H1 (cell line): ENCODE measurements at regions not wholly inside any gene's neighbourhood (a gene's known extent, or its start where the extent isn't known, plus 50 kb on each side); places are given as distances from the start of the nearest gene placed in this dataset.

Source experiments
- EP300 ChIP-seq, 2 experiments: IDR thresholded peaks; 1 replicate in 1 of 2; 2 replicates in 1 of 2; pipeline ENCODE4 v1.6.1; 2011 to 2012; ENCODE audit warnings: low read depth in 2 of 2, low read length in 2 of 2, mild to moderate bottlenecking in 2 of 2, borderline replicate concordance in 1 of 2, inconsistent platforms in 1 of 2, moderate library complexity in 1 of 2
- EZH2 ChIP-seq: fragments of 200-600 bp; sonication (generic); IDR thresholded peaks from 2 replicates; pipeline ENCODE4 v1.7.1; 2012; ENCODE audit warnings: low read depth, mild to moderate bottlenecking, moderate library complexity, low read length, inconsistent platforms; ENCODE audit not compliant: severe bottlenecking
- POLR2AphosphoS5 ChIP-seq: IDR thresholded peaks from 2 replicates; pipeline ENCODE4 v1.6.1; 2011; ENCODE audit warnings: low read depth, low read length
- YY1 ChIP-seq: IDR thresholded peaks from 2 replicates; pipeline ENCODE4 v1.6.1; 2011; ENCODE audit warnings: low read depth, mild to moderate bottlenecking, low read length
- TF ChIP-seq, protein P1 (sequence below): fragments of 300-600 bp; sonication (generic); IDR thresholded peaks from 2 replicates; pipeline ENCODE4 v1.7.1; 2012; ENCODE audit warnings: low read length, moderate library complexity, mild to moderate bottlenecking, inconsistent platforms; ENCODE audit not compliant: insufficient replicate concordance
- TF ChIP-seq, protein P2 (sequence below): IDR thresholded peaks from 2 replicates; pipeline ENCODE4 v1.6.1; 2011; ENCODE audit warnings: low read depth, mild to moderate bottlenecking, low read length; ENCODE audit not compliant: insufficient read depth

DNA sequence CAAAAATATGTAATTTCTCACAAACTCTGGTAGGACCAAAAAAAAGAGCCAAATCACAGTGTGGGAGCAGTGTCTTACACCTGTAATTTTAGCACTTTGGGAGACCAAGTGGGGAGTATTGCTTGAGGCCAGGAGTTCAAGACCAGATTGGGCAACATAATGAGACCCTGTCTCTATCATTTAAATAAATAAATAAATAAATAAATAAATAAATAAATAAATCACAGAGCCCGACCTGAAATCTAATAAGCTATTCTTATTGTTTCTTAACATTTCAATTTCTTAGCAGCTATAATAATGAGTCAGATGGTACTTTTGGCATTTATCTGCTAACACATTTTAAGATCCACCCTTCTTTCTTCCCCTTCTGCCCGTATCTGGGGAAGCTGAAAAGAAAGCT, 1229.6 kb downstream of the SUCLG1 start (continued):
- TF ChIP-seq, protein P1, sequence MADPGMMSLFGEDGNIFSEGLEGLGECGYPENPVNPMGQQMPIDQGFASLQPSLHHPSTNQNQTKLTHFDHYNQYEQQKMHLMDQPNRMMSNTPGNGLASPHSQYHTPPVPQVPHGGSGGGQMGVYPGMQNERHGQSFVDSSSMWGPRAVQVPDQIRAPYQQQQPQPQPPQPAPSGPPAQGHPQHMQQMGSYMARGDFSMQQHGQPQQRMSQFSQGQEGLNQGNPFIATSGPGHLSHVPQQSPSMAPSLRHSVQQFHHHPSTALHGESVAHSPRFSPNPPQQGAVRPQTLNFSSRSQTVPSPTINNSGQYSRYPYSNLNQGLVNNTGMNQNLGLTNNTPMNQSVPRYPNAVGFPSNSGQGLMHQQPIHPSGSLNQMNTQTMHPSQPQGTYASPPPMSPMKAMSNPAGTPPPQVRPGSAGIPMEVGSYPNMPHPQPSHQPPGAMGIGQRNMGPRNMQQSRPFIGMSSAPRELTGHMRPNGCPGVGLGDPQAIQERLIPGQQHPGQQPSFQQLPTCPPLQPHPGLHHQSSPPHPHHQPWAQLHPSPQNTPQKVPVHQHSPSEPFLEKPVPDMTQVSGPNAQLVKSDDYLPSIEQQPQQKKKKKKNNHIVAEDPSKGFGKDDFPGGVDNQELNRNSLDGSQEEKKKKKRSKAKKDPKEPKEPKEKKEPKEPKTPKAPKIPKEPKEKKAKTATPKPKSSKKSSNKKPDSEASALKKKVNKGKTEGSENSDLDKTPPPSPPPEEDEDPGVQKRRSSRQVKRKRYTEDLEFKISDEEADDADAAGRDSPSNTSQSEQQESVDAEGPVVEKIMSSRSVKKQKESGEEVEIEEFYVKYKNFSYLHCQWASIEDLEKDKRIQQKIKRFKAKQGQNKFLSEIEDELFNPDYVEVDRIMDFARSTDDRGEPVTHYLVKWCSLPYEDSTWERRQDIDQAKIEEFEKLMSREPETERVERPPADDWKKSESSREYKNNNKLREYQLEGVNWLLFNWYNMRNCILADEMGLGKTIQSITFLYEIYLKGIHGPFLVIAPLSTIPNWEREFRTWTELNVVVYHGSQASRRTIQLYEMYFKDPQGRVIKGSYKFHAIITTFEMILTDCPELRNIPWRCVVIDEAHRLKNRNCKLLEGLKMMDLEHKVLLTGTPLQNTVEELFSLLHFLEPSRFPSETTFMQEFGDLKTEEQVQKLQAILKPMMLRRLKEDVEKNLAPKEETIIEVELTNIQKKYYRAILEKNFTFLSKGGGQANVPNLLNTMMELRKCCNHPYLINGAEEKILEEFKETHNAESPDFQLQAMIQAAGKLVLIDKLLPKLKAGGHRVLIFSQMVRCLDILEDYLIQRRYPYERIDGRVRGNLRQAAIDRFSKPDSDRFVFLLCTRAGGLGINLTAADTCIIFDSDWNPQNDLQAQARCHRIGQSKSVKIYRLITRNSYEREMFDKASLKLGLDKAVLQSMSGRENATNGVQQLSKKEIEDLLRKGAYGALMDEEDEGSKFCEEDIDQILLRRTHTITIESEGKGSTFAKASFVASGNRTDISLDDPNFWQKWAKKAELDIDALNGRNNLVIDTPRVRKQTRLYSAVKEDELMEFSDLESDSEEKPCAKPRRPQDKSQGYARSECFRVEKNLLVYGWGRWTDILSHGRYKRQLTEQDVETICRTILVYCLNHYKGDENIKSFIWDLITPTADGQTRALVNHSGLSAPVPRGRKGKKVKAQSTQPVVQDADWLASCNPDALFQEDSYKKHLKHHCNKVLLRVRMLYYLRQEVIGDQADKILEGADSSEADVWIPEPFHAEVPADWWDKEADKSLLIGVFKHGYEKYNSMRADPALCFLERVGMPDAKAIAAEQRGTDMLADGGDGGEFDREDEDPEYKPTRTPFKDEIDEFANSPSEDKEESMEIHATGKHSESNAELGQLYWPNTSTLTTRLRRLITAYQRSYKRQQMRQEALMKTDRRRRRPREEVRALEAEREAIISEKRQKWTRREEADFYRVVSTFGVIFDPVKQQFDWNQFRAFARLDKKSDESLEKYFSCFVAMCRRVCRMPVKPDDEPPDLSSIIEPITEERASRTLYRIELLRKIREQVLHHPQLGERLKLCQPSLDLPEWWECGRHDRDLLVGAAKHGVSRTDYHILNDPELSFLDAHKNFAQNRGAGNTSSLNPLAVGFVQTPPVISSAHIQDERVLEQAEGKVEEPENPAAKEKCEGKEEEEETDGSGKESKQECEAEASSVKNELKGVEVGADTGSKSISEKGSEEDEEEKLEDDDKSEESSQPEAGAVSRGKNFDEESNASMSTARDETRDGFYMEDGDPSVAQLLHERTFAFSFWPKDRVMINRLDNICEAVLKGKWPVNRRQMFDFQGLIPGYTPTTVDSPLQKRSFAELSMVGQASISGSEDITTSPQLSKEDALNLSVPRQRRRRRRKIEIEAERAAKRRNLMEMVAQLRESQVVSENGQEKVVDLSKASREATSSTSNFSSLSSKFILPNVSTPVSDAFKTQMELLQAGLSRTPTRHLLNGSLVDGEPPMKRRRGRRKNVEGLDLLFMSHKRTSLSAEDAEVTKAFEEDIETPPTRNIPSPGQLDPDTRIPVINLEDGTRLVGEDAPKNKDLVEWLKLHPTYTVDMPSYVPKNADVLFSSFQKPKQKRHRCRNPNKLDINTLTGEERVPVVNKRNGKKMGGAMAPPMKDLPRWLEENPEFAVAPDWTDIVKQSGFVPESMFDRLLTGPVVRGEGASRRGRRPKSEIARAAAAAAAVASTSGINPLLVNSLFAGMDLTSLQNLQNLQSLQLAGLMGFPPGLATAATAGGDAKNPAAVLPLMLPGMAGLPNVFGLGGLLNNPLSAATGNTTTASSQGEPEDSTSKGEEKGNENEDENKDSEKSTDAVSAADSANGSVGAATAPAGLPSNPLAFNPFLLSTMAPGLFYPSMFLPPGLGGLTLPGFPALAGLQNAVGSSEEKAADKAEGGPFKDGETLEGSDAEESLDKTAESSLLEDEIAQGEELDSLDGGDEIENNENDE: no peak
- TF ChIP-seq EP300 (IDR thresholded peaks at IDR 0.05; ENCODE audit: borderline replicate concordance in 1 of 2, low read depth in 2 of 2, low read length in 2 of 2) (no peak), POLR2AphosphoS5 (no peak), EZH2 (no peak), YY1 (no peak)
- TF ChIP-seq, protein P2, sequence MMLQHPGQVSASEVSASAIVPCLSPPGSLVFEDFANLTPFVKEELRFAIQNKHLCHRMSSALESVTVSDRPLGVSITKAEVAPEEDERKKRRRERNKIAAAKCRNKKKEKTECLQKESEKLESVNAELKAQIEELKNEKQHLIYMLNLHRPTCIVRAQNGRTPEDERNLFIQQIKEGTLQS: no peak
